HEK293 (cell line): ENCODE measurements at regions not wholly inside any gene's neighbourhood (a gene's known extent, or its start where the extent isn't known, plus 50 kb on each side); places are given as distances from the start of the nearest gene placed in this dataset.

Experiments used
- CTCF ChIA-PET: fragments of 350-600 bp; formaldehyde crosslinking; extraction: SDS; loops from one replicate; lab custom pipeline; 2021; ENCODE audit warnings: antibody characterized with exemption; lab: Yijun Ruan, JAX
- POLR2A ChIA-PET: fragments of 300-600 bp; formaldehyde crosslinking; extraction: SDS; loops from one replicate; lab custom pipeline; 2020; ENCODE audit warnings: antibody characterized with exemption, inconsistent platforms; lab: Yijun Ruan, JAX
- H3K27ac ChIP-seq: fragments of 200-500 bp; sonication (Bioruptor generic); 2 replicates; pipeline ENCODE4 v1.5.1; 2014; ENCODE audit warnings: low read depth, low read length, control low read depth, inconsistent platforms; ENCODE audit errors: extremely low read depth
- H3K36me3 ChIP-seq, 2 experiments: fragments of 200-500 bp in 1 of 2; sonication (Bioruptor generic) in 1 of 2; 1 replicate in 1 of 2; 2 replicates in 1 of 2; pipeline ENCODE4 v1.5.1; 2014 to 2017; ENCODE audit warnings: inconsistent platforms in 2 of 2, low read length in 2 of 2; ENCODE audit not compliant: control insufficient read depth in 2 of 2, insufficient read depth in 1 of 2
- H3K4me1 ChIP-seq: fragments of 200-500 bp; sonication (Bioruptor generic); 2 replicates; pipeline ENCODE4 v1.5.1; 2014; ENCODE audit warnings: mild to moderate bottlenecking, low read length, inconsistent platforms; ENCODE audit not compliant: control insufficient read depth, insufficient read depth
- H3K4me3 ChIP-seq: 2 replicates; pipeline ENCODE4 v1.5.1; 2011; ENCODE audit warnings: low read depth, mild to moderate bottlenecking, control low read depth, low read length, moderate library complexity
- H3K9me3 ChIP-seq: fragments of 200-500 bp; sonication (Bioruptor generic); 2 replicates; pipeline ENCODE4 v1.5.1; 2014; ENCODE audit warnings: low read depth, low read length, inconsistent platforms; ENCODE audit not compliant: control insufficient read depth, insufficient read depth
- FEZF1 ChIP-seq: fragments of 450-650 bp; formaldehyde crosslinking; IDR thresholded peaks from 2 replicates; pipeline ENCODE4 v1.5.1; 2016; ENCODE audit warnings: missing biosample characterization, missing genetic modification characterization
- GLIS1 ChIP-seq: fragments of 450-650 bp; formaldehyde crosslinking; IDR thresholded peaks from 2 replicates; pipeline ENCODE4 v1.5.1; 2016; ENCODE audit warnings: missing biosample characterization, missing genetic modification characterization
- HOXC10 ChIP-seq: sonication (generic); formaldehyde crosslinking; IDR thresholded peaks from 2 replicates; pipeline ENCODE4 v1.8.1; 2023; ENCODE audit warnings: mild to moderate bottlenecking, missing genetic modification reagents
- KLF1 ChIP-seq: fragments of 450-650 bp; formaldehyde crosslinking; IDR thresholded peaks from 2 replicates; pipeline ENCODE4 v1.5.1; 2016; ENCODE audit warnings: missing biosample characterization, missing genetic modification characterization
- KLF16 ChIP-seq: fragments of 450-650 bp; formaldehyde crosslinking; IDR thresholded peaks from 2 replicates; pipeline ENCODE4 v1.5.1; 2017; ENCODE audit warnings: missing biosample characterization, missing genetic modification characterization
- KLF17 ChIP-seq: fragments of 450-650 bp; formaldehyde crosslinking; IDR thresholded peaks from 2 replicates; pipeline ENCODE4 v1.5.1; 2016; ENCODE audit warnings: missing biosample characterization, missing genetic modification characterization
- KLF7 ChIP-seq: fragments of 450-650 bp; formaldehyde crosslinking; IDR thresholded peaks from 2 replicates; pipeline ENCODE4 v1.5.1; 2016; ENCODE audit warnings: missing biosample characterization, missing genetic modification characterization, borderline replicate concordance
- PRDM4 ChIP-seq: fragments of 450-650 bp; formaldehyde crosslinking; IDR thresholded peaks from 2 replicates; pipeline ENCODE4 v1.5.1; 2017; ENCODE audit warnings: missing biosample characterization, missing genetic modification characterization
- SP2 ChIP-seq: fragments of 450-650 bp; formaldehyde crosslinking; IDR thresholded peaks from 2 replicates; pipeline ENCODE4 v1.5.1; 2016; ENCODE audit warnings: missing biosample characterization, missing genetic modification characterization
- ZFHX2 ChIP-seq: fragments of 450-650 bp; formaldehyde crosslinking; conservative IDR thresholded peaks from 2 replicates; pipeline ENCODE4 v1.5.1; 2016; ENCODE audit warnings: missing biosample characterization, missing genetic modification characterization
- ZFP3 ChIP-seq: fragments of 450-650 bp; formaldehyde crosslinking; IDR thresholded peaks from 2 replicates; pipeline ENCODE4 v1.5.1; 2016; ENCODE audit warnings: low read depth, missing biosample characterization, missing genetic modification characterization
- ZNF10 ChIP-seq: fragments of 450-650 bp; formaldehyde crosslinking; IDR thresholded peaks from 2 replicates; pipeline ENCODE4 v1.5.1; 2017; ENCODE audit warnings: missing biosample characterization, missing genetic modification characterization
- ZNF114 ChIP-seq: fragments of 450-650 bp; formaldehyde crosslinking; IDR thresholded peaks from 2 replicates; pipeline ENCODE4 v1.5.0; 2017; ENCODE audit warnings: missing biosample characterization, missing genetic modification characterization
- ZNF121 ChIP-seq: fragments of 450-650 bp; formaldehyde crosslinking; IDR thresholded peaks from 2 replicates; pipeline ENCODE4 v1.5.1; 2016; ENCODE audit warnings: missing biosample characterization, missing genetic modification characterization
- ZNF146 ChIP-seq: fragments of 450-650 bp; formaldehyde crosslinking; IDR thresholded peaks from 2 replicates; pipeline ENCODE4 v1.5.1; 2016; ENCODE audit warnings: missing biosample characterization, missing genetic modification characterization
- ZNF155 ChIP-seq: fragments of 450-650 bp; formaldehyde crosslinking; IDR thresholded peaks from 2 replicates; pipeline ENCODE4 v1.5.1; 2016; ENCODE audit warnings: missing biosample characterization, missing genetic modification characterization
- ZNF24 ChIP-seq: fragments of 450-650 bp; formaldehyde crosslinking; IDR thresholded peaks from 2 replicates; pipeline ENCODE4 v1.5.1; 2016; ENCODE audit warnings: missing biosample characterization, missing genetic modification characterization
- ZNF292 ChIP-seq: fragments of 450-650 bp; formaldehyde crosslinking; IDR thresholded peaks from 2 replicates; pipeline ENCODE4 v1.5.1; 2016; ENCODE audit warnings: low read depth, missing biosample characterization, missing genetic modification characterization, borderline replicate concordance
- ZNF341 ChIP-seq: fragments of 450-650 bp; formaldehyde crosslinking; IDR thresholded peaks from 2 replicates; pipeline ENCODE4; 2016; ENCODE audit warnings: low read depth, missing biosample characterization, missing genetic modification characterization
- ZNF350 ChIP-seq: fragments of 450-650 bp; formaldehyde crosslinking; IDR thresholded peaks from 2 replicates; pipeline ENCODE4 v1.5.0; 2017; ENCODE audit warnings: missing biosample characterization, mild to moderate bottlenecking, missing genetic modification characterization
- ZNF473 ChIP-seq: fragments of 450-650 bp; formaldehyde crosslinking; IDR thresholded peaks from 2 replicates; pipeline ENCODE4 v1.5.1; 2017; ENCODE audit warnings: missing biosample characterization, missing genetic modification characterization
- ZNF529 ChIP-seq: fragments of 450-650 bp; formaldehyde crosslinking; IDR thresholded peaks from 2 replicates; pipeline ENCODE4 v1.5.1; 2017; ENCODE audit warnings: missing genetic modification characterization, missing biosample characterization; ENCODE audit not compliant: insufficient replicate concordance
- ZNF548 ChIP-seq: fragments of 450-650 bp; formaldehyde crosslinking; IDR thresholded peaks from 2 replicates; pipeline ENCODE4 v1.5.1; 2016; ENCODE audit warnings: missing biosample characterization, missing genetic modification characterization
- ZNF561 ChIP-seq: fragments of 450-650 bp; IDR thresholded peaks from 2 replicates; pipeline ENCODE4 v1.5.1; 2018; ENCODE audit warnings: missing biosample characterization, missing genetic modification characterization, borderline replicate concordance
- ZNF571 ChIP-seq: fragments of 450-650 bp; formaldehyde crosslinking; IDR thresholded peaks from 2 replicates; pipeline ENCODE4 v1.5.0; 2017; ENCODE audit warnings: missing biosample characterization, missing genetic modification characterization
- ZNF610 ChIP-seq: fragments of 450-650 bp; formaldehyde crosslinking; IDR thresholded peaks from 2 replicates; pipeline ENCODE4 v1.5.1; 2016; ENCODE audit warnings: missing biosample characterization, missing genetic modification characterization, borderline replicate concordance
- ZNF621 ChIP-seq: fragments of 450-650 bp; formaldehyde crosslinking; IDR thresholded peaks from 2 replicates; pipeline ENCODE4 v1.5.1; 2017; ENCODE audit warnings: missing biosample characterization, missing genetic modification characterization
- ZNF629 ChIP-seq: fragments of 450-650 bp; formaldehyde crosslinking; IDR thresholded peaks from 2 replicates; pipeline ENCODE4 v1.5.1; 2017; ENCODE audit warnings: missing biosample characterization, missing genetic modification characterization
- ZNF707 ChIP-seq: fragments of 450-650 bp; formaldehyde crosslinking; IDR thresholded peaks from 2 replicates; pipeline ENCODE4 v1.5.1; 2016; ENCODE audit warnings: missing biosample characterization, missing genetic modification characterization
- ZNF777 ChIP-seq: fragments of 450-650 bp; formaldehyde crosslinking; IDR thresholded peaks from 2 replicates; pipeline ENCODE4 v1.5.1; 2017; ENCODE audit warnings: missing biosample characterization, missing genetic modification characterization, borderline replicate concordance
- ZSCAN16 ChIP-seq: fragments of 450-650 bp; formaldehyde crosslinking; IDR thresholded peaks from 2 replicates; pipeline ENCODE4 v1.5.1; 2016; ENCODE audit warnings: missing biosample characterization, missing genetic modification characterization
- TF ChIP-seq, protein P1 (sequence below): fragments of 450-650 bp; formaldehyde crosslinking; IDR thresholded peaks from 2 replicates; pipeline ENCODE4 v1.5.1; 2016; ENCODE audit warnings: missing biosample characterization, missing genetic modification characterization, low read depth

- H3K9me3 ChIP-seq, result no peaks in the 10 kb centered on the region
- ChIA-PET CTCF (no interaction called here), POLR2A (no interaction called here)
- no peaks in the 10 kb centered on the region for H3K36me3 ChIP-seq
- H3K27ac ChIP-seq, result no peak overlapping the region
- H3K4me3 ChIP-seq, result no peak overlapping the region
- no peak for TF ChIP-seq KLF17 (tag by site-specific recombination)
- no peak for TF ChIP-seq ZNF629 (tag by site-specific recombination)
- TF ChIP-seq ZNF292 (tag by site-specific recombination), result no peak
- TF ChIP-seq ZNF121 (tag by site-specific recombination), result no peak
- no peak for TF ChIP-seq ZNF114 (tag by site-specific recombination)
- TF ChIP-seq ZFHX2 (tag by site-specific recombination), result no peak
- TF ChIP-seq ZNF777, result no peak
- TF ChIP-seq ZNF548, result no peak
- no peak for TF ChIP-seq ZNF707
- TF ChIP-seq ZNF610 (tag by site-specific recombination), result no peak
- no peak for TF ChIP-seq ZSCAN16
- no peak for TF ChIP-seq KLF16 (tag by site-specific recombination)
- TF ChIP-seq ZNF155 (tag by site-specific recombination), result no peak
- TF ChIP-seq, protein P1, sequence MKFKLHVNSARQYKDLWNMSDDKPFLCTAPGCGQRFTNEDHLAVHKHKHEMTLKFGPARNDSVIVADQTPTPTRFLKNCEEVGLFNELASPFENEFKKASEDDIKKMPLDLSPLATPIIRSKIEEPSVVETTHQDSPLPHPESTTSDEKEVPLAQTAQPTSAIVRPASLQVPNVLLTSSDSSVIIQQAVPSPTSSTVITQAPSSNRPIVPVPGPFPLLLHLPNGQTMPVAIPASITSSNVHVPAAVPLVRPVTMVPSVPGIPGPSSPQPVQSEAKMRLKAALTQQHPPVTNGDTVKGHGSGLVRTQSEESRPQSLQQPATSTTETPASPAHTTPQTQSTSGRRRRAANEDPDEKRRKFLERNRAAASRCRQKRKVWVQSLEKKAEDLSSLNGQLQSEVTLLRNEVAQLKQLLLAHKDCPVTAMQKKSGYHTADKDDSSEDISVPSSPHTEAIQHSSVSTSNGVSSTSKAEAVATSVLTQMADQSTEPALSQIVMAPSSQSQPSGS (tag by site-specific recombination), result no peak
- TF ChIP-seq ZFP3, result no peak
- TF ChIP-seq SP2 (tag by site-specific recombination), result no peak
- TF ChIP-seq ZNF341, result no peak
- TF ChIP-seq ZNF24 (tag by site-specific recombination), result no peak
- TF ChIP-seq ZNF529, result no peak
- TF ChIP-seq HOXC10, result no peak
- H3K4me1 ChIP-seq, result no peaks in the 10 kb centered on the region
These were observed 103.5 kb upstream of the LMO4 start for GRCh38 chr1:87225171-87225570.

GRCh38 chr1:87226341-87226760 lies 102.3 kb upstream of the LMO4 start:
- Histone ChIP-seq H3K27ac (no peak overlapping the region), H3K36me3 (no peaks in the 10 kb centered on the region), H3K4me3 (no peak overlapping the region), H3K4me1 (no peaks in the 10 kb centered on the region), H3K9me3 (no peaks in the 10 kb centered on the region)
- POLR2A ChIA-PET, result no interaction called here
- TF ChIP-seq ZNF350 (tag by site-specific recombination) (no peak), ZNF571 (tag by site-specific recombination) (no peak), KLF1 (tag by site-specific recombination) (no peak), KLF7 (no peak), ZNF146 (tag by site-specific recombination) (no peak), PRDM4 (no peak), ZNF473 (tag by site-specific recombination) (no peak), ZNF561 (tag by site-specific recombination) (no peak), GLIS1 (tag by site-specific recombination) (no peak), ZNF10 (no peak), FEZF1 (tag by site-specific recombination) (no peak), ZNF621 (tag by site-specific recombination) (no peak)
- CTCF ChIA-PET, result interaction anchor here (0.6 kb wide), 1 partner anchor 871 kb away, joined by 3 read pairs; no protein-coding TSS in a partner anchor
